Cardiac muscle cell (in vitro differentiated cells and primary cell): ENCODE measurements at regions not wholly inside any gene's neighbourhood (a gene's known extent, or its start where the extent isn't known, plus 50 kb on each side); places are given as distances from the start of the nearest gene placed in this dataset.

Experiments
- DNase-seq, 2 donors: peaks; one replicate each; pipeline versions ENCODE4 v3.0.0 to v3.0.0-alpha.2; 2010 to 2017; ENCODE audit warnings: low read depth in 1 of 2, low spot score in 1 of 2
- H3K27ac ChIP-seq: fragments of 200-600 bp; sonication (generic); 2 replicates; pipeline ENCODE4 v1.5.1; 2016
- H3K27me3 ChIP-seq: fragments of 200-600 bp; sonication (generic); 2 replicates; pipeline ENCODE4 v1.6.0; 2016; ENCODE audit warnings: control low read depth
- H3K36me3 ChIP-seq: fragments of 200-600 bp; sonication (generic); 2 replicates; pipeline ENCODE4 v1.5.1; 2016; ENCODE audit warnings: control low read depth
- H3K4me1 ChIP-seq: fragments of 200-600 bp; sonication (generic); 2 replicates; pipeline ENCODE4 v1.8.1; 2017; ENCODE audit warnings: low read depth, mild to moderate bottlenecking, mixed run types
- H3K4me3 ChIP-seq: fragments of 200-600 bp; sonication (generic); 2 replicates; pipeline ENCODE4 v1.5.1; 2016; ENCODE audit warnings: mild to moderate bottlenecking
- H3K9me3 ChIP-seq: fragments of 200-600 bp; sonication (generic); 2 replicates; pipeline ENCODE4 v1.5.1; 2017; ENCODE audit warnings: low read depth, mild to moderate bottlenecking, control low read depth
- CTCF ChIP-seq: IDR thresholded peaks from 2 replicates; pipeline ENCODE4 v1.5.1; 2012; ENCODE audit warnings: low read depth, mild to moderate bottlenecking, low read length

DNA sequence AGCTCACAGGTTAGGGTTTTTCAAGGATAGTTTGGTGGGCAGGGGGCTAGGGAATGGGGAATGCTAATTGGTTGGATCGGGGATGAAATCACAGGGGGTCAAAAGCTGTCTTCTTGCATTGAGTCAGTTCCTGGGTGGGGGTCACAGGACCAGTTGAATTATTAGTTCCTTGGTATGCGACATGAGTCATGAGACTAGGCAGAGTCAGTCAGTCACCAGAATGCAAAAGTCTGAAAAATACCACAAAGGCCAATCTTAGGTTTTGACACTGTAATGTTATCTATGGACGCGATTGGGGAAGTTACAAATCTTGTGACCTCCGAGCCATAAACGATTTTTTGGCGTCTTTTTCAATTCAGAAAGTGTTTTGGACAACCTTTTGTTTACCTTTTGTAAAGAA, 101.2 kb downstream of the ZNF519 start:
- TF ChIP-seq CTCF: no peak

DNA sequence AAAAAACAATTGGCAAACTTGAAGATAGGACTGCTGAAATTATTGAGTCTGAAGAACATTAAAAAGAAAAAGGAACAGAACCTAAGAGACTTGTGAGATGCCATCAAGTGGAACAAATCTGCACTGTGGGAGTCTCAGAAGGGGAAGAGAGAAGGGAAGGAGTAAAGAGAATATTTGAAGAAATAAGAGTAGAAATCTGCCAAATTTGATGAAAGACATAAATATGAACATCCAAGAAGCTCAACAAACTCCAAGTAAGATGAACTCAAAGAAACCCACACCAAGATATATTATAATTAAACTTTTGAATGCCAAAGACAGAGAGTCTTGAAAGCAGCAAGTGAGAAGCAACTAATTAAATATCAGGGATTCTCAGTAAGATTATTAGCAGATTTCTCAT, 102.7 kb downstream of the ZNF519 start:
- H3K4me3 ChIP-seq: no peak overlapping the region
- DNase-seq: no peak
- no peaks in the 10 kb centered on the region for H3K27me3 ChIP-seq
- TF ChIP-seq CTCF: no peak
- H3K4me1 ChIP-seq: no peaks in the 10 kb centered on the region
- no peak overlapping the region for H3K27ac ChIP-seq
- H3K36me3 ChIP-seq: no peaks in the 10 kb centered on the region
- H3K9me3 ChIP-seq: no peaks in the 10 kb centered on the region

More for the DNA sequence above, 101.2 kb downstream of the ZNF519 start:
- Histone ChIP-seq H3K4me1 (no peaks in the 10 kb centered on the region), H3K4me3 (no peak overlapping the region), H3K36me3 (no peaks in the 10 kb centered on the region), H3K27me3 (no peaks in the 10 kb centered on the region), H3K27ac (no peak overlapping the region), H3K9me3 (no peaks in the 10 kb centered on the region)
- no peak for DNase-seq

GRCh38 chr18:14026199-14026598, 106.0 kb downstream of the ZNF519 start:
- no peaks in the 10 kb centered on the region for H3K36me3 ChIP-seq
- H3K27ac ChIP-seq: no peak overlapping the region
- H3K4me3 ChIP-seq: no peak overlapping the region
- no peak for DNase-seq
- no peaks in the 10 kb centered on the region for H3K4me1 ChIP-seq
- no peaks in the 10 kb centered on the region for H3K9me3 ChIP-seq
- no peak for TF ChIP-seq CTCF
- no peaks in the 10 kb centered on the region for H3K27me3 ChIP-seq

GRCh38 chr18:14025306-14025940, 106.8 kb downstream of the ZNF519 start:
- Histone ChIP-seq H3K9me3 (no peaks in the 10 kb centered on the region), H3K4me3 (no peak overlapping the region), H3K4me1 (no peaks in the 10 kb centered on the region), H3K27me3 (no peaks in the 10 kb centered on the region), H3K27ac (no peak overlapping the region), H3K36me3 (no peaks in the 10 kb centered on the region)
- no peak for TF ChIP-seq CTCF
- no peak for DNase-seq

DNA sequence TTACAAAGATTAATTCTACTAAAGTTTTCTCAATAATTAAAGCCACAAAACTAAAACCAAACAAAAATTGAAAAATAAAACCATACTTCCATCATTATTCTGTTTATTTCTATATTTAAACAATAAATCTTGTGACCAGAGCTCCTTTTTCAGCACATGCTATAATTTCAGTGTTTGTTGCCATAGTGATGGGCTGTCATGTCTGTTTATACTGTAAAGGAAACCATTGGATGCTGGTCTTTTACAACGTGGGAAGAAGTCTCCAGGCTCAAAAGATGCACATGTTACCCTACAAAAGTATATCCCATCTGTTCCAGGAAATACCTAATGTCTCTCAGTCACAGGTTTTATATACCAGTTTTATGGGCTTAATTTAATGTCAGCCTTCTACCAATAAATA, 100.1 kb upstream of the MC2R start:
- H3K4me1 ChIP-seq: no peaks in the 10 kb centered on the region
- no peak overlapping the region for H3K4me3 ChIP-seq
- no peaks in the 10 kb centered on the region for H3K27me3 ChIP-seq
- no peaks in the 10 kb centered on the region for H3K36me3 ChIP-seq
- H3K9me3 ChIP-seq: no peaks in the 10 kb centered on the region
- TF ChIP-seq CTCF: no peak
- no peak overlapping the region for H3K27ac ChIP-seq
- no peak for DNase-seq
